H1 (cell line): ENCODE measurements at regions not wholly inside any gene's neighbourhood (a gene's known extent, or its start where the extent isn't known, plus 50 kb on each side); places are given as distances from the start of the nearest gene placed in this dataset.

Experiments used
- CTCF ChIA-PET: fragments of 300-600 bp; sonication (Branson Sonifier 250); formaldehyde crosslinking; loops from one replicate; lab custom pipeline; 2021; ENCODE audit not compliant: partially characterized antibody; lab: Charles Lee
- POLR2A ChIA-PET: fragments of 300-600 bp; sonication (Branson Sonifier 250); formaldehyde crosslinking; loops from one replicate; lab custom pipeline; 2021; ENCODE audit warnings: inconsistent platforms; ENCODE audit not compliant: partially characterized antibody; lab: Charles Lee
- DNase-seq, 2 experiments: peaks; one replicate each; pipeline versions ENCODE4 v3.0.0 to v3.0.0-alpha.2; 2010 to 2022; ENCODE audit warnings: low spot score in 2 of 2, low read depth in 1 of 2, mixed read lengths in 1 of 2
- FAIRE-seq: peaks from 2 replicates; lab custom pipeline; 2011; peaks lifted over from hg19 to GRCh38; lab: Jason Lieb, UNC
- H2AFZ ChIP-seq: 2 replicates; pipeline ENCODE4 v1.8.1; 2012; ENCODE audit warnings: low read length, inconsistent platforms
- H2AK5ac ChIP-seq: 2 replicates; pipeline ENCODE4 v1.6.1; 2013; ENCODE audit warnings: low read depth, low read length
- H2BK120ac ChIP-seq: replicated peaks from 2 replicates; pipeline ENCODE3; 2013; ENCODE audit warnings: low read depth, low read length, inconsistent platforms
- H2BK12ac ChIP-seq: 2 replicates; pipeline ENCODE4 v1.6.1; 2013; ENCODE audit warnings: low read depth, low read length
- H2BK15ac ChIP-seq: 2 replicates; pipeline ENCODE4 v1.6.1; 2013; ENCODE audit warnings: low read length
- H2BK20ac ChIP-seq: 2 replicates; pipeline ENCODE4 v1.6.1; 2013; ENCODE audit warnings: low read length
- H2BK5ac ChIP-seq: 2 replicates; pipeline ENCODE4 v1.6.1; 2013; ENCODE audit warnings: low read depth, low read length
- H3K14ac ChIP-seq: 2 replicates; pipeline ENCODE4 v1.6.1; 2013; ENCODE audit warnings: inconsistent platforms; ENCODE audit not compliant: insufficient read length
- H3K18ac ChIP-seq: 2 replicates; pipeline ENCODE4 v1.6.1; 2013; ENCODE audit warnings: low read length; ENCODE audit errors: extremely low read depth
- H3K23ac ChIP-seq: 2 replicates; pipeline ENCODE4 v1.6.1; 2013; ENCODE audit warnings: inconsistent platforms; ENCODE audit not compliant: insufficient read length
- H3K23me2 ChIP-seq: 2 replicates; pipeline ENCODE4 v1.6.1; 2013; ENCODE audit warnings: low read depth, low read length
- H3K27ac ChIP-seq: 2 replicates; pipeline ENCODE4 v1.6.1; 2011; ENCODE audit warnings: low read depth, low read length, inconsistent platforms
- H3K27me3 ChIP-seq, 4 experiments: replicated peaks in 1 of 4; 1 replicate in 1 of 4; 2 replicates in 3 of 4; pipeline versions ENCODE4 v1.6.1 to v1.8.1; 2011 to 2013; ENCODE audit warnings: low read length in 3 of 4, mild to moderate bottlenecking in 3 of 4, inconsistent platforms in 2 of 4, mixed read lengths in 2 of 4, moderate library complexity in 1 of 4; ENCODE audit not compliant: control insufficient read depth in 3 of 4, insufficient read depth in 3 of 4; ENCODE audit errors: extremely low read depth in 1 of 4
- H3K36me3 ChIP-seq, 4 experiments: 2 replicates each; pipeline versions ENCODE4 v1.6.1 to v1.8.1; 2011 to 2013; ENCODE audit warnings: mild to moderate bottlenecking in 4 of 4, low read length in 3 of 4, moderate library complexity in 2 of 4, control low read depth in 1 of 4, inconsistent platforms in 1 of 4; ENCODE audit not compliant: insufficient read depth in 4 of 4, control insufficient read depth in 2 of 4
- H3K4ac ChIP-seq: replicated peaks from 2 replicates; pipeline ENCODE3; 2013; ENCODE audit warnings: low read length, low read depth, mixed read lengths, inconsistent platforms; ENCODE audit not compliant: insufficient read length
- H3K4me1 ChIP-seq, 4 experiments: replicated peaks in 1 of 4; 1 replicate in 1 of 4; 2 replicates in 3 of 4; pipeline versions ENCODE4 v1.6.1 to v1.8.1; 2011 to 2013; ENCODE audit warnings: low read length in 3 of 4, inconsistent platforms in 2 of 4, mixed read lengths in 1 of 4; ENCODE audit not compliant: insufficient read depth in 4 of 4, control insufficient read depth in 3 of 4
- H3K4me2 ChIP-seq, 2 experiments: 2 replicates each; pipeline versions ENCODE4 v1.6.1 to v1.8.1; 2011 to 2013; ENCODE audit warnings: low read depth in 2 of 2, low read length in 2 of 2, control low read depth in 1 of 2, inconsistent platforms in 1 of 2, mild to moderate bottlenecking in 1 of 2; ENCODE audit not compliant: insufficient read depth in 1 of 2
- H3K4me3 ChIP-seq, 4 experiments: fragments of 200-600, 300-600 bp in 1 of 4; sonication (generic), shearing (Covaris generic), sonication (Bioruptor Twin) in 1 of 4; 2 replicates each; pipeline versions ENCODE4 v1.5.1 to v1.8.1; 2011 to 2016; ENCODE audit warnings: low read length in 4 of 4, low read depth in 3 of 4, control low read depth in 2 of 4, inconsistent platforms in 2 of 4, mild to moderate bottlenecking in 2 of 4, mixed read lengths in 1 of 4, moderate library complexity in 1 of 4; ENCODE audit not compliant: insufficient read depth in 2 of 4; ENCODE audit errors: extremely low read depth in 1 of 4
- H3K56ac ChIP-seq: replicated peaks from 2 replicates; pipeline ENCODE3; 2013; ENCODE audit warnings: low read depth, mild to moderate bottlenecking, mixed read lengths, low read length, inconsistent platforms; ENCODE audit not compliant: insufficient read length
- H3K79me1 ChIP-seq: 2 replicates; pipeline ENCODE4 v1.6.1; 2013; ENCODE audit warnings: low read depth, low read length, control low read depth
- H3K79me2 ChIP-seq, 2 experiments: 2 replicates each; pipeline versions ENCODE4 v1.6.1 to v1.8.1; 2012 to 2013; ENCODE audit warnings: low read length in 2 of 2, mild to moderate bottlenecking in 2 of 2, inconsistent platforms in 1 of 2; ENCODE audit not compliant: insufficient read depth in 2 of 2, control insufficient read depth in 1 of 2
- H3K9ac ChIP-seq, 4 experiments: replicated peaks in 1 of 4; 1 replicate in 1 of 4; 2 replicates in 3 of 4; pipeline versions ENCODE4 v1.6.1 to v1.8.1; 2011 to 2013; ENCODE audit warnings: low read depth in 3 of 4, low read length in 3 of 4, control low read depth in 2 of 4, mild to moderate bottlenecking in 2 of 4, moderate library complexity in 2 of 4, inconsistent platforms in 1 of 4; ENCODE audit errors: extremely low read depth in 1 of 4
- H3K9me3 ChIP-seq, 2 experiments: 2 replicates each; pipeline versions ENCODE4 v1.6.1 to v1.8.1; 2012 to 2013; ENCODE audit warnings: mild to moderate bottlenecking in 2 of 2, moderate library complexity in 2 of 2, control low read depth in 1 of 2, inconsistent platforms in 1 of 2, low read depth in 1 of 2, low read length in 1 of 2, mixed read lengths in 1 of 2; ENCODE audit not compliant: insufficient read depth in 2 of 2
- H4K20me1 ChIP-seq, 2 experiments: replicated peaks in 1 of 2; 2 replicates each; pipeline versions ENCODE3 to v1.8.1; 2011 to 2013; ENCODE audit warnings: inconsistent platforms in 2 of 2, low read length in 2 of 2, mild to moderate bottlenecking in 1 of 2; ENCODE audit not compliant: insufficient read depth in 2 of 2, control insufficient read depth in 1 of 2
- H4K5ac ChIP-seq: 2 replicates; pipeline ENCODE4 v1.6.1; 2013; ENCODE audit warnings: low read length, low read depth, mixed read lengths, inconsistent platforms; ENCODE audit not compliant: insufficient read length
- H4K8ac ChIP-seq: 2 replicates; pipeline ENCODE4 v1.8.0; 2013; ENCODE audit warnings: mild to moderate bottlenecking, moderate library complexity, low read length, inconsistent platforms; ENCODE audit not compliant: insufficient read depth; ENCODE audit errors: extremely low read depth
- H4K91ac ChIP-seq: replicated peaks from 2 replicates; pipeline ENCODE3; 2013; ENCODE audit warnings: low read length, mixed read lengths, inconsistent platforms; ENCODE audit not compliant: insufficient read length
- ATF2 ChIP-seq: IDR thresholded peaks from 2 replicates; pipeline ENCODE4 v1.6.1; 2012; ENCODE audit warnings: low read length, inconsistent platforms
- BACH1 ChIP-seq: IDR thresholded peaks from 2 replicates; pipeline ENCODE4 v1.6.1; 2012; ENCODE audit warnings: low read length, improper control_type of control experiment
- BCL11A ChIP-seq, 2 experiments: IDR thresholded peaks; one replicate each; pipeline ENCODE4 v1.6.1; 2011; ENCODE audit warnings: low read depth in 2 of 2, low read length in 2 of 2, mild to moderate bottlenecking in 2 of 2
- CHD1 ChIP-seq: IDR thresholded peaks from 2 replicates; pipeline ENCODE4 v1.6.1; 2012; ENCODE audit warnings: low read depth, low read length, improper control_type of control experiment
- EZH2 ChIP-seq: fragments of 200-600 bp; sonication (generic); IDR thresholded peaks from 2 replicates; pipeline ENCODE4 v1.7.1; 2012; ENCODE audit warnings: low read depth, mild to moderate bottlenecking, moderate library complexity, low read length, inconsistent platforms; ENCODE audit not compliant: severe bottlenecking
- FOSL1 ChIP-seq: IDR thresholded peaks from 2 replicates; pipeline ENCODE4 v1.6.1; 2011; ENCODE audit warnings: mild to moderate bottlenecking, low read depth, low read length, moderate library complexity; ENCODE audit not compliant: insufficient read depth
- GTF2F1 ChIP-seq: IDR thresholded peaks from 2 replicates; pipeline ENCODE4 v1.6.1; 2012; ENCODE audit warnings: low read depth, low read length, improper control_type of control experiment, borderline replicate concordance
- MAX ChIP-seq: IDR thresholded peaks from 2 replicates; pipeline ENCODE4 v1.6.1; 2012; ENCODE audit warnings: inconsistent platforms
- POLR2A ChIP-seq, 2 experiments: IDR thresholded peaks; 1 replicate in 1 of 2; 2 replicates in 1 of 2; pipeline ENCODE4 v1.6.1; 2011; ENCODE audit warnings: low read depth in 2 of 2, low read length in 2 of 2, mild to moderate bottlenecking in 2 of 2; ENCODE audit errors: control extremely low read depth in 1 of 2
- SIN3A ChIP-seq, 2 experiments: IDR thresholded peaks in 1 of 2; conservative IDR thresholded peaks in 1 of 2; 2 replicates each; pipeline ENCODE4 v1.6.1; 2011 to 2012; ENCODE audit warnings: low read length in 2 of 2, improper control_type of control experiment in 1 of 2, low read depth in 1 of 2, mild to moderate bottlenecking in 1 of 2
- SP1 ChIP-seq: IDR thresholded peaks from 2 replicates; pipeline ENCODE4 v1.6.1; 2011; ENCODE audit warnings: low read depth, low read length
- TF ChIP-seq, protein P1 (sequence below): IDR thresholded peaks from 2 replicates; pipeline ENCODE4 v1.6.1; 2012; ENCODE audit warnings: inconsistent platforms
- TF ChIP-seq, protein P2 (sequence below): IDR thresholded peaks from 2 replicates; pipeline ENCODE4 v1.6.1; 2011; ENCODE audit warnings: low read depth, mild to moderate bottlenecking, low read length; ENCODE audit not compliant: insufficient read depth

- no peak overlapping the region for H2AFZ ChIP-seq
- no peak overlapping the region for H3K14ac ChIP-seq
- H3K4me1 ChIP-seq, result no peaks in the 10 kb centered on the region
- H3K27me3 ChIP-seq, result peaks cover 0 to 1% (median 0%) of the 10 kb centered on the region in 4 experiments; a peak in 1 of 7 replicates
- no peak overlapping the region for H2BK120ac ChIP-seq
- H3K23ac ChIP-seq, result no peak overlapping the region
- DNase-seq, result no peak
- H4K8ac ChIP-seq, result no peak overlapping the region
- no peaks in the 10 kb centered on the region for H3K79me1 ChIP-seq
- H3K79me2 ChIP-seq, result no peaks in the 10 kb centered on the region
- peaks cover 2% of the 10 kb centered on the region; the same call in 1 of the 2 replicates for H3K23me2 ChIP-seq
- no peak overlapping the region for H2BK15ac ChIP-seq
- no peak overlapping the region for H2BK5ac ChIP-seq
- H2BK20ac ChIP-seq, result no peak overlapping the region
- no peak overlapping the region for H3K9ac ChIP-seq
- POLR2A ChIA-PET, result no interaction called here
- FAIRE-seq, result no peak
- no peak overlapping the region for H3K18ac ChIP-seq
- no peak overlapping the region for H4K5ac ChIP-seq
- no peaks in the 10 kb centered on the region for H3K36me3 ChIP-seq
- H3K4me3 ChIP-seq, result no peak overlapping the region
- no peaks in the 10 kb centered on the region for H4K20me1 ChIP-seq
- H3K4ac ChIP-seq, result no peak overlapping the region
- H3K4me2 ChIP-seq, result no peak overlapping the region
- H3K56ac ChIP-seq, result no peak overlapping the region
- no peak overlapping the region for H2AK5ac ChIP-seq
- no peak overlapping the region for H2BK12ac ChIP-seq
- H4K91ac ChIP-seq, result no peak overlapping the region
- H3K9me3 ChIP-seq, result no peaks in the 10 kb centered on the region
- no peak overlapping the region for H3K27ac ChIP-seq
- CTCF ChIA-PET, result no interaction called here
- no peak for TF ChIP-seq ATF2
- TF ChIP-seq, protein P1, sequence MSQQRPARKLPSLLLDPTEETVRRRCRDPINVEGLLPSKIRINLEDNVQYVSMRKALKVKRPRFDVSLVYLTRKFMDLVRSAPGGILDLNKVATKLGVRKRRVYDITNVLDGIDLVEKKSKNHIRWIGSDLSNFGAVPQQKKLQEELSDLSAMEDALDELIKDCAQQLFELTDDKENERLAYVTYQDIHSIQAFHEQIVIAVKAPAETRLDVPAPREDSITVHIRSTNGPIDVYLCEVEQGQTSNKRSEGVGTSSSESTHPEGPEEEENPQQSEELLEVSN, result no peak
- TF ChIP-seq, protein P2, sequence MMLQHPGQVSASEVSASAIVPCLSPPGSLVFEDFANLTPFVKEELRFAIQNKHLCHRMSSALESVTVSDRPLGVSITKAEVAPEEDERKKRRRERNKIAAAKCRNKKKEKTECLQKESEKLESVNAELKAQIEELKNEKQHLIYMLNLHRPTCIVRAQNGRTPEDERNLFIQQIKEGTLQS, result no peak
- no peak for TF ChIP-seq FOSL1
- no peak for TF ChIP-seq MAX
- no peak for TF ChIP-seq SIN3A (conservative IDR thresholded peaks at IDR 0.05 in 1 of 2, IDR thresholded peaks at IDR 0.05 in 1 of 2; ENCODE audit: low read depth in 1 of 2, low read length in 2 of 2)
- no peak for TF ChIP-seq CHD1
- no peak for TF ChIP-seq EZH2
- TF ChIP-seq POLR2A (IDR thresholded peaks at IDR 0.05; ENCODE audit: control extremely low read depth in 1 of 2, low read depth in 2 of 2, low read length in 2 of 2), result no peak
- no peak for TF ChIP-seq SP1
- TF ChIP-seq GTF2F1, result no peak
- TF ChIP-seq BCL11A (IDR thresholded peaks at IDR 0.05; ENCODE audit: low read depth in 2 of 2, low read length in 2 of 2), result no peak
- TF ChIP-seq BACH1, result no peak
These were observed 525.9 kb upstream of the NRSN1 start for GRCh38 chr6:23600118-23600517.
